Hepatic stellate cell (primary cell): ENCODE measurements at regions not wholly inside any gene's neighbourhood (a gene's known extent, or its start where the extent isn't known, plus 50 kb on each side); places are given as distances from the start of the nearest gene placed in this dataset.
A peak's percentile ranks its signal among the peaks of the same experiment; 100 is the strongest.

ENCODE experiments used
- DNase-seq: peaks from one replicate; pipeline ENCODE4 v3.0.0; 2011; ENCODE audit warnings: low spot score

DNA sequence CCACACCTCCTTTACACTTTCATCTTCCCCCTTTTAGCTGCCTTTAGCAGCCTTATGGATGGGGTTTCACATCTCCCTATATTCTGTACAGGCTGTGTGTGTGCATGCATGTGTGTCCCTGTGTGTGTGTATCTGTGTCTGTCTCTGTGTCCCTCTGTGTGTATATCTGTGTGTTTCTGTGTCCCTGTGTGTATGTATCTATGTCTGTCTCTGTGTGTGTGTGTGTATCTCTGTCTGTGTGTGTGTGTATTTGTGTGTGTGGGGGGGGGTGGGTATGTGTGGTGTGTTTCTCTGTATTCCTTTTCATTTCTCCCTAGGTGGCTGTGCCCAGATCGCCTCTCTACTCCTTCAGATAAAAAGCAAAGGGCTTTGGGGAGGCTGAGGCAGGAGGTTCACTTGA is 52.2 kb upstream of the CD83 start:
- DNase-seq: no peak

DNA sequence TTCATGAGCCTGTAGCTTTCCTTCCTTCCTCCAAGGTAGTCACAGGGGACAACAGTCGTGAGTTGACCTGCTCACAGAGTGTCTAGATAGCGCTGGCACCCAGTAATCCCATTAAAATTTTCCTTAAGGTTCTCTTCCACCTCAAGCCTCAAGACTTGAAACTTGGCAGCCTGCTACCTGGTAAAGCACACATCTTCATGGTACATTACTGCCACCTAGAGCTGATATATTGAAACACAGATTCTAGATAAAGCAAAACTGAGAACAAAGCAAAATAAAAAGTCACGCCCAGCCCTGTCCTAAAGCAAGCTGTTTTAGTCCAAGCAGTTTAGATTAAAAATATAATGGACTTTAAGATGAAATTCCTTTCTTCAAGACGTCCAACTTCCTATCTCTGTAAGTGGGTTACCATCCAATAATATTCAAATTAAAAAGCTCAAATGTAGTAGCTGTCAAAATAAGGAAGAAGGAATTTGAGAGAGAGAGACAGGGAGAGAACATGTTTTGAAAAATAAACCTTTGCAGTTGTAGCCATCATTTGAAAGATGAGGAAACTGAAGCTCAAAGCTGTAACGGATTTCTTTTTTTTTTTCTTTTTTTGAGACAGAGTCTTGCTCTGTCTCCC is 50.7 kb upstream of the CD83 start:
- peak; percentile 31 for DNase-seq

DNA sequence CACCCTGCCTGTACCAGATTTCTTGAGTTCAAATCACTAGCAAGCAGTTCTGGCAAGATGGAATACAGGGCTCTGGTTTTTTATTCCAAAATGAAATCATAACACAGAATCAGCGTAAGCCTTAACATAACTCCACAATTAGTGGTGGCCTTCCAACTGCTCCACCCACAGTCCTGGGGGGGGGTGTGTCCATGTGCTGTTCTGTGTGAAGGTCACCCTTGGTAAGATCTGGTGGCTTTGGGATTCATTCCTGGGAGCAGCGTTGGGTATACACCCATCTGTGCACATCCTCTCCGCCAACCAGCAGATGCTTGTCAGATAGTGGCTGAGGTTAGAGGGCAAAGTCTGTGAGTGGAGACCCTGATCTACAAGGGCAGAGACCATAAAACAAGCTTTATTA is 49.9 kb upstream of the CD83 start:
- DNase-seq: no peak
